ENCODE measurements at regions not wholly inside any gene's neighbourhood (a gene's known extent, or its start where the extent isn't known, plus 50 kb on each side); places are given as distances from the start of the nearest gene placed in this dataset.

DNA sequence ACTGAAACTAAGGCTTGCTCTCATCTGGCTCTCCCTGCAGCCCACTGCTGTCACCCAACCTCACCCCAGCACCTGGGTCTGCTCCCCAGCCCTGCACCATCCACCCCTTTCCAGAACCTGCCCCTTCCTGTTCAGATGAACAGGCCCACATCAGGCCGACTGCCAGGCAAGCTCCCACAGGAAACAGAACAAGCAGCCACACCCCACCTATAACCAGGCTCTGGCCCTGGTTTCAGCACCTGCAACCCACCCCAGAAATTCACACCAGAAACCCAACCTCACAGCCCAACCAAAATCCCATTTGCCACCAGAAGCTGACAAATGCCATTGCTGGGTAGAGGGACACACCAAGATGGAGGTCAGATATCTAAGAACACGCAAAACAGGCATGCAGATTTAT is 159.2 kb upstream of the ID2 start:
- H3K9me3 ChIP-seq = no peaks in the 10 kb centered on the region
- H3K4me3 ChIP-seq = no peak overlapping the region
- WGBS = 69% methylated on average over 2 of the region's 2 CpGs
- intact Hi-C loops (cut with DNase I) = no loop called here
- H3K36me3 ChIP-seq = no peaks in the 10 kb centered on the region
- no peak for DNase-seq (ENCODE audit: extremely low spot score)
- H3K4me1 ChIP-seq = peaks cover 12 to 18% (median 14%) of the 10 kb centered on the region in 4 donors
- TF ChIP-seq, protein P1, sequence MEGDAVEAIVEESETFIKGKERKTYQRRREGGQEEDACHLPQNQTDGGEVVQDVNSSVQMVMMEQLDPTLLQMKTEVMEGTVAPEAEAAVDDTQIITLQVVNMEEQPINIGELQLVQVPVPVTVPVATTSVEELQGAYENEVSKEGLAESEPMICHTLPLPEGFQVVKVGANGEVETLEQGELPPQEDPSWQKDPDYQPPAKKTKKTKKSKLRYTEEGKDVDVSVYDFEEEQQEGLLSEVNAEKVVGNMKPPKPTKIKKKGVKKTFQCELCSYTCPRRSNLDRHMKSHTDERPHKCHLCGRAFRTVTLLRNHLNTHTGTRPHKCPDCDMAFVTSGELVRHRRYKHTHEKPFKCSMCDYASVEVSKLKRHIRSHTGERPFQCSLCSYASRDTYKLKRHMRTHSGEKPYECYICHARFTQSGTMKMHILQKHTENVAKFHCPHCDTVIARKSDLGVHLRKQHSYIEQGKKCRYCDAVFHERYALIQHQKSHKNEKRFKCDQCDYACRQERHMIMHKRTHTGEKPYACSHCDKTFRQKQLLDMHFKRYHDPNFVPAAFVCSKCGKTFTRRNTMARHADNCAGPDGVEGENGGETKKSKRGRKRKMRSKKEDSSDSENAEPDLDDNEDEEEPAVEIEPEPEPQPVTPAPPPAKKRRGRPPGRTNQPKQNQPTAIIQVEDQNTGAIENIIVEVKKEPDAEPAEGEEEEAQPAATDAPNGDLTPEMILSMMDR (IDR thresholded peaks at IDR 0.05) = no peak
- TF ChIP-seq EP300 (IDR thresholded peaks at IDR 0.05) = no peak
- no peak for TF ChIP-seq POLR2A (IDR thresholded peaks at IDR 0.05; ENCODE audit: low read depth)
- no peak for TF ChIP-seq POLR2AphosphoS5 (IDR thresholded peaks at IDR 0.05)
- H3K27me3 ChIP-seq = no peaks in the 10 kb centered on the region
- H3K27ac ChIP-seq (replicated peaks in 1 of 4) = no peak overlapping the region

DNA sequence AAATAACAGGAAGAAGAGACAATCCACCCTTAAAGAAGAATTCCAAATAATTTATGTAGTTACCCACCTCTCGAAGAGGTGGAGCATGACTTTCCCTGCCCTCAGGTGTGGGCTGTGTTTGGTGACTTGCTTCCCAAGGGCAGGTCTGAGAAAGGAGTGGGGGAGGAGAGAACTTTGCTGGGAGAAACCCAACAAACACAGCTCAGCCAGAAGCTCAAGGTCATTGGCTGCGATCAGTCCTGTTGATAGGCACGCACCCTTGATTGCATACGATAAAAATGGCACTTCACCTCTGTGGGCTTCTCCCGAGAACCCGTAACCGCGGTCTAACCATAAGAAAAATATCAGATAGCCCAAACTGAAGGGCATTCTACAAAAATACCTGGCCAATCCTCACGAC is 157.5 kb upstream of the ID2 start:
- H3K4me1 ChIP-seq = peaks cover 12 to 18% (median 14%) of the 10 kb centered on the region in 4 donors
- no peaks in the 10 kb centered on the region for H3K9me3 ChIP-seq
- DNase-seq (ENCODE audit: extremely low spot score) = no peak
- no peak overlapping the region for H3K4me3 ChIP-seq
- intact Hi-C loops (cut with DNase I) = no loop called here
- no peak overlapping the region for H3K27ac ChIP-seq (replicated peaks in 1 of 4)
- WGBS = 96% methylated on average over 9 of the region's 9 CpGs
- no peaks in the 10 kb centered on the region for H3K27me3 ChIP-seq
- H3K36me3 ChIP-seq = no peaks in the 10 kb centered on the region
- no peak for TF ChIP-seq POLR2A (IDR thresholded peaks at IDR 0.05; ENCODE audit: low read depth)
- TF ChIP-seq, protein P1 (IDR thresholded peaks at IDR 0.05) = no peak
- no peak for TF ChIP-seq POLR2AphosphoS5 (IDR thresholded peaks at IDR 0.05)
- TF ChIP-seq EP300 (IDR thresholded peaks at IDR 0.05) = no peak

DNA sequence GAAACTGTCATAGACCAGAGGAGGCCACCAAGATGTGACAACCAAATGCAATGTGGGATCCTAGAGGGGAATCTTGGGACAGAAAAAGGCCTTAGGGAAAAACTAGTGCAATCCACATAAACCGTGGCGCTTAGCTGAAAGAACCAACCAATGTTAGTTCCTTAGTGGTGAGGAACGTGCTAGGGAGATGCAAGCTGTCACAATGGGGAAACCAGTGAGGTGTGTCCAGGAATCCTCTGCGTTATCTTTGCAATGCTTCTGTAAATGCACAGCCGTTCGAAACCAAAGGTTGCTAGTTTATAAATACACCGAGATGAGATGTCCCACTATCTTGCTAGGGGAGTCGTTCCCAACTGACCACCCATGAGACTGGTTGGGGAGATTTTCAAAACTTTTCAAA is 157.0 kb upstream of the ID2 start:
- 94% methylated on average over 8 of the region's 8 CpGs for WGBS
- Histone ChIP-seq H3K9me3 (no peaks in the 10 kb centered on the region), H3K4me3 (no peak overlapping the region), H3K27ac (replicated peaks in 1 of 4) (no peak overlapping the region), H3K27me3 (no peaks in the 10 kb centered on the region), H3K36me3 (no peaks in the 10 kb centered on the region), H3K4me1 (peaks cover 12 to 18% (median 14%) of the 10 kb centered on the region in 4 donors)
- TF ChIP-seq POLR2A (IDR thresholded peaks at IDR 0.05; ENCODE audit: low read depth) (no peak), POLR2AphosphoS5 (IDR thresholded peaks at IDR 0.05) (no peak), EP300 (IDR thresholded peaks at IDR 0.05) (no peak)
- TF ChIP-seq, protein P1 (IDR thresholded peaks at IDR 0.05) = no peak
- DNase-seq (ENCODE audit: extremely low spot score) = no peak
- intact Hi-C loops (cut with DNase I) = no loop called here

DNA sequence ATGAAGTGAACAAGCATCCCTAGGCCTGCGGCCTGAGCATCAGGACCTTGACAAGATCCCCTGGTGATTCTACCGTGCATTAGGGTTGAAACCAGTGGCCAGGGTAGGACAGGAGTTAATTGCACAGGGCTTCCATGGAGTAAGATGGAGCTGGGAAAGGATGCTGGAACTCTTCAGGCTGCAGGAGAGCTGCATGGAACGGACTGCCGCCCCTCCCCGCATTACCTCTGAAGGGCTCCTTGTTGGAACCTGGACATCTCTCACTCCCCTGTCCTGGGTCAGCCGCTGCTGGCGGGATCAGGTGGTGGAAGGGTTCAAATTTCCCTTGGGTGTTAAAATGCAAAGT is 156.6 kb upstream of the ID2 start:
- Histone ChIP-seq H3K4me3 (no peak overlapping the region), H3K9me3 (no peaks in the 10 kb centered on the region), H3K27ac (replicated peaks in 1 of 4) (no peak overlapping the region), H3K36me3 (no peaks in the 10 kb centered on the region), H3K4me1 (peaks cover 12 to 18% (median 14%) of the 10 kb centered on the region in 4 donors), H3K27me3 (no peaks in the 10 kb centered on the region)
- TF ChIP-seq POLR2A (IDR thresholded peaks at IDR 0.05; ENCODE audit: low read depth) (no peak), POLR2AphosphoS5 (IDR thresholded peaks at IDR 0.05) (no peak), EP300 (IDR thresholded peaks at IDR 0.05) (no peak)
- TF ChIP-seq, protein P1 (IDR thresholded peaks at IDR 0.05) = no peak
- DNase-seq (ENCODE audit: extremely low spot score) = no peak
- 100% methylated on average over 3 of the region's 7 CpGs for WGBS
- intact Hi-C loops (cut with DNase I) = no loop called here

Measured in esophagus muscularis mucosa (tissue), 4 donors.